ENCODE measurements at regions not wholly inside any gene's neighbourhood (a gene's known extent, or its start where the extent isn't known, plus 50 kb on each side); places are given as distances from the start of the nearest gene placed in this dataset.
"Not testable (repeated sequence)": the region's sequence is repeated elsewhere in the genome, so short reads cannot be mapped to it uniquely, and the experiment has no call there.

DNA sequence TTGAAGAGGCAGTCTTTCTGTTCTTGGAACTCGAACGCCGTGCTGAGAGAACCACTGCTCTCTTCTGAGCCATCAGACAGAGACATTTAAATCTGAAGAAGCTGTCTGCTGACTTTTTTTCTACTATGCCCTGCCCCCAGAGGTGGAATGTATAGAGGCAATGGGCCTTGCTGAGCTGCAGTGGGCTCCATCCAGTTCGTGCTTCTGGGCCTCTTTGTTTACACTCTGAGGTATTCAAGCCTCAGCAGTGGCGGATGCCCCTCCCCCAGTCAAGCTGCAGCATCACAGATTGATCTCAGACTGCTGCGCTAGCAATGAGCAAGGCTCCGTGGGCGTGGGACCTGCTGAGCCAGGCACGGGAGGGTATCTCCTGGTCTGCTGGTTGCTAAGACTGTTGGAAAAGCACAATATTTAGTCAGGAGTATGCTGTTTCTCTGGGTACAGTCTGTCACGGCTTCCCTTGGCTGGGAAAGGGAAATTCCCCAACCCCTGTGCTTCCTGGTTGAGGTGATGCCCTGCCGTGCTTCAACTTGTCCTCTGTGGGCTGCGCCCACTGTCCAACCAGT is 526.8 kb downstream of the CD109 start:
- Histone ChIP-seq H3K27me3 (ENCODE audit: control insufficient read depth, insufficient read depth, low read length) (no peaks in the 10 kb centered on the region), H3K36me3 (ENCODE audit: insufficient read depth, low read length) (no peaks in the 10 kb centered on the region), H3K4me1 (ENCODE audit: control insufficient read depth, insufficient read depth, low read length) (no peaks in the 10 kb centered on the region), H3K4me2 (ENCODE audit: low read length) (no peak overlapping the region), H3K9ac (ENCODE audit: low read depth, low read length) (no peak overlapping the region), H3K4me3 (ENCODE audit: low read length) (no peak overlapping the region), H3K9me3 (replicated peaks; ENCODE audit: low read length) (no peaks in the 10 kb centered on the region)

DNA sequence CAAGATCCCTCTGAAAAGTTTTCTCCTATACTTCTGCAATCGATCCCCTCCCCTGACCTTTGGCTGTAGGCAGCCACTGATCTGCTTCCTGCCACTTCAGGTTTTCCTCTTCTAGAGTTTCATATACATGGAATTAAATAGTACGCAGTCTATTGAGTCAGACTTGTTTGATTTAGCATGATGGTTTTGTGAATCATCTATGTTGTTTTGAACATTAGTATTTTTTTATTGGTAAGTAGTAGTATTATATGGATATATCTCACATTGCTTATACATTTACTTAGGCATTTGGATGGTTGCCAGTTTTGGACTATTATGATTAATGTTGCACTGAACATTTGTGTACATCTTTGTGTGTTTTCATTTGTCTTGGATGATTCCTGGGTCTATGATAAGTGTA is 518.0 kb downstream of the CD109 start:
- H3K4me1 ChIP-seq (ENCODE audit: control insufficient read depth, insufficient read depth, low read length), result no peaks in the 10 kb centered on the region
- H3K9ac ChIP-seq (ENCODE audit: low read depth, low read length), result no peak overlapping the region
- H3K9me3 ChIP-seq (replicated peaks; ENCODE audit: low read length), result no peaks in the 10 kb centered on the region
- no peak overlapping the region for H3K4me2 ChIP-seq (ENCODE audit: low read length)
- no peak overlapping the region for H3K4me3 ChIP-seq (ENCODE audit: low read length)
- H3K36me3 ChIP-seq (ENCODE audit: insufficient read depth, low read length), result no peaks in the 10 kb centered on the region
- H3K27me3 ChIP-seq (ENCODE audit: control insufficient read depth, insufficient read depth, low read length), result no peaks in the 10 kb centered on the region

DNA sequence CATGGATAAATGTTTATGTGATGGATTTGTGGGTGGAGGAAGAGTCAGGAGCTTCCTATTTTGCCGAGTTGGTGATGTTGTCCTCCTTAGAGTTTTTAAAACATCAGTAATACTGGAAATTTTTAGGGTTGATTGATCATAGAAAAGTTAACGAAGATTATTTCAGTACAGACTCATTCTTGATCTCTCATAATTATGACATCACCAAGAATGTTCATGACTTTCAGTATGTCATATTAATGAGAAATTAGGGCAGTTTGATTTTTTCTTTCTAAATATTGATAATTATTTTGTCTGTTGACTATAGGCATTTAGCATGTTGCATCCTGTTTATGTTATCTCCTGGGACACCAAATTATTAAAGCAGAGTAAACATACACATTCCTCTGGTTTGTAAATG is 512.2 kb downstream of the CD109 start:
- H3K9me3 ChIP-seq (replicated peaks; ENCODE audit: low read length), result no peaks in the 10 kb centered on the region

DNA sequence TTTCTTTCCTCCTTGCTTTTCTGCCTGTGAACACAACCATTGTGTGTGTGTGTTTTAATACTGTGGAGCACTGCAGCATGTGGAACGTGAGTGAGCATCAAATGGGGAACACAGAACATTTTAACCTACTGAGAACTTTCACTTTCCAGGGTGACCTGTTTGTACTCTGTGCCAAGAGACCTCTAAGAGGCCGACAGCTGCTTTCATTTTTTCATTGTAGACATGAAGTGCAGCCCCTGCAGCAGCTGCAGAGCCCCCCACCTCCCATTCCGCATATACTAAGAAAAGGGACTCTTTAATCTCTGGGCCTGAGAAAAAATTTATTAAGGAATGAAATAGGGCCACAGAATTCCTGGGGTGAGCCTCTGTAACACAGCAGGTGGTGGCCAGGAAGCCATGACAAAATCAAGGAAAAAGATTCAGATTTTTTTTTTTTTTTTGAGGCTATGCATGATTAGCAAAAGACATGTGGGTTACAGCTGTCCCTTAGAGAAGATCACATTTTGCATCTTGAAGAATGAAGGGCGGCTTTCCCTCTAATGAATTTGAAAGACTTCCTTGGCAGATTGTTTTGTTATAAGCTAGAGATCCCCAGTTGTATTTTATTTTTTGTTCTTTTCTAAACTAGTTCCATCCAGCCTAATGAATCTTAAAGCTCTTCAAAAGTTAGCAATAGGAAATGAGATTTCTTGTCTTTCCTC is 503.4 kb downstream of the CD109 start:
- no peaks in the 10 kb centered on the region for H3K36me3 ChIP-seq (ENCODE audit: insufficient read depth, low read length)
- H3K9me3 ChIP-seq (replicated peaks; ENCODE audit: low read length), result no peaks in the 10 kb centered on the region
- H3K4me1 ChIP-seq (ENCODE audit: control insufficient read depth, insufficient read depth, low read length), result no peaks in the 10 kb centered on the region
- H3K27me3 ChIP-seq (ENCODE audit: control insufficient read depth, insufficient read depth, low read length), result no peaks in the 10 kb centered on the region
- H3K9ac ChIP-seq (ENCODE audit: low read depth, low read length), result no peak overlapping the region
- no peak overlapping the region for H3K4me3 ChIP-seq (ENCODE audit: low read length)
- no peak overlapping the region for H3K4me2 ChIP-seq (ENCODE audit: low read length)

More for the DNA sequence above, 512.2 kb downstream of the CD109 start:
- Histone ChIP-seq H3K4me1 (ENCODE audit: control insufficient read depth, insufficient read depth, low read length) (no peaks in the 10 kb centered on the region), H3K36me3 (ENCODE audit: insufficient read depth, low read length) (no peaks in the 10 kb centered on the region), H3K4me3 (ENCODE audit: low read length) (no peak overlapping the region), H3K4me2 (ENCODE audit: low read length) (no peak overlapping the region), H3K9ac (ENCODE audit: low read depth, low read length) (no peak overlapping the region), H3K27me3 (ENCODE audit: control insufficient read depth, insufficient read depth, low read length) (no peaks in the 10 kb centered on the region)

DNA sequence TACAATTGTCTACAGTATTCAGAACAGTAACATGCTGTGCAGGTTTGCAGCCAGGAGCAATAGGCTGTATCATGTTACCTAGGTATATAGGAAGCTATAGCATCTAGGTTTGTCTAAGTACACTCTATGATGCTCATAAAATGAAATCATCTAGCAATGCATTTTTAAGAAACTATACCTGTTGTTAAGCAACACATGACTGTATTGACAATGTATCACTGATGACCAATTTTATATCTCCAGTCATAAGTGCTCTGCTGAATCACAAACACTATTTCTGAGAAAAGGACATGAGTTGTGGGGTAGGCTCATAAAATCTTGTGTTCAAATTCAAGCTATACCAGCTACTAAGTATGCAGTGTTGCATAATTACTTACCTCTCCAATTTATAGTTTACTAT is 501.3 kb downstream of the CD109 start:
- no peak overlapping the region for H3K4me3 ChIP-seq (ENCODE audit: low read length)
- H3K27me3 ChIP-seq (ENCODE audit: control insufficient read depth, insufficient read depth, low read length), result no peaks in the 10 kb centered on the region
- no peak overlapping the region for H3K9ac ChIP-seq (ENCODE audit: low read depth, low read length)
- H3K4me2 ChIP-seq (ENCODE audit: low read length), result no peak overlapping the region
- H3K4me1 ChIP-seq (ENCODE audit: control insufficient read depth, insufficient read depth, low read length), result no peaks in the 10 kb centered on the region
- H3K36me3 ChIP-seq (ENCODE audit: insufficient read depth, low read length), result no peaks in the 10 kb centered on the region
- no peaks in the 10 kb centered on the region for H3K9me3 ChIP-seq (replicated peaks; ENCODE audit: low read length)

DNA sequence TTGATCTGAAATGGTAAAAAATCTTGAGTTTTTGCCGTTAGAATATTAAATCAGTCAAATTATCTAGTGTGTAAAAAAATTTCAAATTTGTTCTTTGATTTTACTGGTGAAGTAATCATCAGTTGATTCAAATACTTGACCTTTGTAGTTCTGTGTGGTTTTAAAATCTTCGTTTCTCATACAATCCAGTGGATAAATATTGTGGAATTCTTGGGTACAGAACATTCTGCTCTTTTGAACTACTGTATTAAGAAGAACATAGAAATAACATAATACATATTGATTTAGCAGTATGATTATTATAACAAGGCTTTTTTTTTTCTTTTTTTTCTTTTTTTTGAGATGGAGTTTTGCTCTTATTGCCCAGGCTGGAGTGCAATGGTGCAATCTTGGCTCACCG is 491.8 kb downstream of the CD109 start:
- H3K9ac ChIP-seq (ENCODE audit: low read depth, low read length), result no peak overlapping the region
- H3K9me3 ChIP-seq (replicated peaks; ENCODE audit: low read length), result no peaks in the 10 kb centered on the region
- H3K4me2 ChIP-seq (ENCODE audit: low read length), result no peak overlapping the region
- no peaks in the 10 kb centered on the region for H3K36me3 ChIP-seq (ENCODE audit: insufficient read depth, low read length)
- H3K4me3 ChIP-seq (ENCODE audit: low read length), result no peak overlapping the region
- no peaks in the 10 kb centered on the region for H3K27me3 ChIP-seq (ENCODE audit: control insufficient read depth, insufficient read depth, low read length)
- no peaks in the 10 kb centered on the region for H3K4me1 ChIP-seq (ENCODE audit: control insufficient read depth, insufficient read depth, low read length)

DNA sequence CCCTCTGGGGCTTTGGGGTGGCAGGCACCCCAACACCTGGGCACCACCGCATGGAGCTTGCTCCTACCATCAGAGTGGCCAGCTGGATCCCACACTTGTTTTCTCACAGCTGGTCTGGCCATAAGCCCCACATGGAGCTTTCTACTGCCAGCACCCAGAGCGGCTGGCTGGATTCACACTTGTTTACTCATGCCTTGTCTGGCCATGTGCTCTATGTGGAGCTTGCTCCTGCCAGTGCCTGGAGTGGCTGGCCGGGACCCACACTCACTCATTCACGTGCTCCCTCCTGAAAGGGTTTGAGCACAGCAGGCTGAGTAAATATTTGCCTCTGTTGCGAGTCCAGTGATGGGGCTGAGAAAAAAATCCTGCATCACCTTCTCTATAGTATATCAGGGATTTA is 487.0 kb downstream of the CD109 start:
- no peak overlapping the region for H3K9ac ChIP-seq (ENCODE audit: low read depth, low read length)
- H3K4me1 ChIP-seq (ENCODE audit: control insufficient read depth, insufficient read depth, low read length), result no peaks in the 10 kb centered on the region
- peaks cover 4% of the 10 kb centered on the region for H3K27me3 ChIP-seq (ENCODE audit: control insufficient read depth, insufficient read depth, low read length)
- no peaks in the 10 kb centered on the region for H3K9me3 ChIP-seq (replicated peaks; ENCODE audit: low read length)
- H3K4me2 ChIP-seq (ENCODE audit: low read length), result no peak overlapping the region
- H3K36me3 ChIP-seq (ENCODE audit: insufficient read depth, low read length), result no peaks in the 10 kb centered on the region
- H3K4me3 ChIP-seq (ENCODE audit: low read length), result no peak overlapping the region

DNA sequence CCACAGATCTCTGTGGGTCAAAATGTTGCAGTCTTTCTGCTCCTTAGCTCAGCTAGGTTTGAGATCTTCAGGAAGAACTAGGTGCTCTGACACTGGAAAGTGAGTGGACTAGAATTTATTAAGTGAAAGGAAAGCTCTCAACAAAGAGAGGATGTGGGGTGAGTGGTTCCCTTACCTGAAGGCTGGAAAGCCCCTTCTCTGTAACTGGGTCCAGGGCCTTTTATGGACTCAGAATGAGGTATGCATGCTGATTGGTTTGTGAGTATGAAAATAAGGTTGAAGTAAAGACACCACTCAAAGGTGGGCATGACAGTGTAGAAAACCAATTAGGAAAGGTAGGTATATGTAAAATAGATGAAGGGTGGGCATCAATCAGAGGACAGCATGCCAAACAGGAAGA is 485.5 kb downstream of the CD109 start:
- Histone ChIP-seq H3K4me2 (ENCODE audit: low read length) (no peak overlapping the region), H3K27me3 (ENCODE audit: control insufficient read depth, insufficient read depth, low read length) (peaks cover 4% of the 10 kb centered on the region), H3K9ac (ENCODE audit: low read depth, low read length) (no peak overlapping the region), H3K36me3 (ENCODE audit: insufficient read depth, low read length) (no peaks in the 10 kb centered on the region), H3K9me3 (replicated peaks; ENCODE audit: low read length) (no peaks in the 10 kb centered on the region), H3K4me1 (ENCODE audit: control insufficient read depth, insufficient read depth, low read length) (no peaks in the 10 kb centered on the region), H3K4me3 (ENCODE audit: low read length) (no peak overlapping the region)

DNA sequence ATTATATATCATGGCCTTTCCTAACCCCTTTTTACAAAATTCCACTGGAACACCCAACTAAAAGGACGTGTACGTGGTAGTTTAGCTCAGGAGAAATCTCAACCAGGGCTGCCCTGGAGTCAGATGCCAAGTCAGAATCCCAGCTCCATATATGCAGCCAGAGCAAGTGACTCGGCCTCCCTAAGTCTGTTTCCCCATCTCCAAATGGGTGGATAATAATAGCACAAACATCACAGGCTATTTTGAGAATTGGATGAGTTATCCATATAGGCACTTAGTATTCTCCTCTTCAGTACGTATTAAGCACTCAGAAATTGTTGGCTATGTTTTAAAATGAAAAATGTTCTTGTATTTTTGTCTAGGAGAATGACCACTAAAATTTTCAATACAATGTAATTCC is 481.5 kb downstream of the CD109 start:
- H3K9ac ChIP-seq (ENCODE audit: low read depth, low read length), result no peak overlapping the region
- no peaks in the 10 kb centered on the region for H3K4me1 ChIP-seq (ENCODE audit: control insufficient read depth, insufficient read depth, low read length)
- H3K36me3 ChIP-seq (ENCODE audit: insufficient read depth, low read length), result no peaks in the 10 kb centered on the region
- no peaks in the 10 kb centered on the region for H3K9me3 ChIP-seq (replicated peaks; ENCODE audit: low read length)
- no peak overlapping the region for H3K4me3 ChIP-seq (ENCODE audit: low read length)
- H3K27me3 ChIP-seq (ENCODE audit: control insufficient read depth, insufficient read depth, low read length), result peaks cover 4% of the 10 kb centered on the region
- no peak overlapping the region for H3K4me2 ChIP-seq (ENCODE audit: low read length)

DNA sequence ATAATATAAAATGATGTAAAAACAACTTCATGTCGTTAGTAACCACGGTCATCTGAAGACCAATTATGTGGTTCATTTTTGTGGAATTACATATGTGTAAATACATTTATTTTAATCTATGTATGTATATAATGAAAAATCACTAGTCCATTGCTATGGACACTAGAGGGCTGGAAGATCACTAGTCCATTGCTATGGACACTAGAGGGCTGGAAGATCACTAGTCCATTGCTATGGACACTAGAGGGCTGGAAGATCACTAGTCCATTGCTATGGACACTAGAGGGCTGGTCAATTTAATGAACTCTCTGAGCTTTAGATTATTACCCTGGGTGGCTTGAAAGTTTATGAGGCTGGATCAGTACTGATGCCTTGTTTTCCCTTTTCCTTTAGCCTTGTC is 474.5 kb downstream of the CD109 start:
- H3K27me3 ChIP-seq (ENCODE audit: control insufficient read depth, insufficient read depth, low read length); H3K36me3 ChIP-seq (ENCODE audit: insufficient read depth, low read length); H3K9ac ChIP-seq (ENCODE audit: low read depth, low read length); H3K9me3 ChIP-seq (replicated peaks; ENCODE audit: low read length); H3K4me2 ChIP-seq (ENCODE audit: low read length); H3K4me1 ChIP-seq (ENCODE audit: control insufficient read depth, insufficient read depth, low read length); H3K4me3 ChIP-seq (ENCODE audit: low read length): not testable (repeated sequence)

DNA sequence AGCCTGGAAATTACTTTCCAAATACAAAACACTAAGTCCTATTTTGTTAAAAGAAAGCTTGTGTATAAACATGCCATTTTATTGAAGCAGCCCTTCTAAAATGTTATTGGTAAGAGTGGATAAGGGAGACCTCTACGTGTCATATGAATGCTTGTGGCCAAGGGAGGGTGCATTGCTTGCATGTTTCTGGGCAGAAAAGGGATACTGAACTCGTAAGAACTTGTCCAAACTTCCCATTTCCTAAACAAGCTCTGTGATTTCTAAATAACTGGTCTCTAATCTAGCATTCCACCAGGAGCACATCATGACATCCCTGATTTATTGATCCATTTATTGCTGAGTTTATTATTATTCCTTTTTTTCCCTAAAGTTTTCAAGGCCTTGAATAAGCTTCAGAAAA is 474.1 kb downstream of the CD109 start:
- no peaks in the 10 kb centered on the region for H3K36me3 ChIP-seq (ENCODE audit: insufficient read depth, low read length)
- H3K9ac ChIP-seq (ENCODE audit: low read depth, low read length), result no peak overlapping the region
- no peak overlapping the region for H3K4me2 ChIP-seq (ENCODE audit: low read length)
- H3K4me1 ChIP-seq (ENCODE audit: control insufficient read depth, insufficient read depth, low read length), result no peaks in the 10 kb centered on the region
- H3K4me3 ChIP-seq (ENCODE audit: low read length), result no peak overlapping the region
- peaks cover 4% of the 10 kb centered on the region for H3K27me3 ChIP-seq (ENCODE audit: control insufficient read depth, insufficient read depth, low read length)
- no peaks in the 10 kb centered on the region for H3K9me3 ChIP-seq (replicated peaks; ENCODE audit: low read length)

DNA sequence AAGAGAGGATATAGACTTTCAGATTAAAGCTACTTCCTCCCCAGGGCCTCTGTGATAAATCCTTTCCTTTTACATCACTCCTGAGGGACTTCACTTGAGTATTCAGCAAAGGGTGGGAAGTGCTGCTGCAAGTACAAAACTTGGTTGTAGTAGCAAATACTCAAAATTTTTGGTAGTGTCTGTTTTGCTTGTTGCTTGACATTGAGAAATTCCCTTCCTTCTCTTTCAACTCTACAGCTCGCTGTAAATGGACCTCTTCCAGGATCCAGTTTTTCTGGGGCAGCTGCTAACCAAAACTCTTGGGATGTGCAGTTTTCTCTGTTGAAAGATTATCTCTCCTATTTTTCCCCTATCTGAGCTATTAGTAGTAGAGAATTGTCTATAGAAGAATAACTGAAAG is 472.0 kb downstream of the CD109 start:
- H3K4me3 ChIP-seq (ENCODE audit: low read length), result no peak overlapping the region
- H3K36me3 ChIP-seq (ENCODE audit: insufficient read depth, low read length), result no peaks in the 10 kb centered on the region
- H3K9ac ChIP-seq (ENCODE audit: low read depth, low read length), result no peak overlapping the region
- H3K4me2 ChIP-seq (ENCODE audit: low read length), result no peak overlapping the region
- no peaks in the 10 kb centered on the region for H3K4me1 ChIP-seq (ENCODE audit: control insufficient read depth, insufficient read depth, low read length)
- H3K27me3 ChIP-seq (ENCODE audit: control insufficient read depth, insufficient read depth, low read length), result peaks cover 4% of the 10 kb centered on the region
- H3K9me3 ChIP-seq (replicated peaks; ENCODE audit: low read length), result no peaks in the 10 kb centered on the region
